ENCODE measurements at regions not wholly inside any gene's neighbourhood (a gene's known extent, or its start where the extent isn't known, plus 50 kb on each side); places are given as distances from the start of the nearest gene placed in this dataset.

- DNase-seq (ENCODE audit: low read depth) = no peak
- H3K4me3 ChIP-seq (ENCODE audit: low read depth, low read length) = no peak overlapping the region
- TF ChIP-seq, protein P1, sequence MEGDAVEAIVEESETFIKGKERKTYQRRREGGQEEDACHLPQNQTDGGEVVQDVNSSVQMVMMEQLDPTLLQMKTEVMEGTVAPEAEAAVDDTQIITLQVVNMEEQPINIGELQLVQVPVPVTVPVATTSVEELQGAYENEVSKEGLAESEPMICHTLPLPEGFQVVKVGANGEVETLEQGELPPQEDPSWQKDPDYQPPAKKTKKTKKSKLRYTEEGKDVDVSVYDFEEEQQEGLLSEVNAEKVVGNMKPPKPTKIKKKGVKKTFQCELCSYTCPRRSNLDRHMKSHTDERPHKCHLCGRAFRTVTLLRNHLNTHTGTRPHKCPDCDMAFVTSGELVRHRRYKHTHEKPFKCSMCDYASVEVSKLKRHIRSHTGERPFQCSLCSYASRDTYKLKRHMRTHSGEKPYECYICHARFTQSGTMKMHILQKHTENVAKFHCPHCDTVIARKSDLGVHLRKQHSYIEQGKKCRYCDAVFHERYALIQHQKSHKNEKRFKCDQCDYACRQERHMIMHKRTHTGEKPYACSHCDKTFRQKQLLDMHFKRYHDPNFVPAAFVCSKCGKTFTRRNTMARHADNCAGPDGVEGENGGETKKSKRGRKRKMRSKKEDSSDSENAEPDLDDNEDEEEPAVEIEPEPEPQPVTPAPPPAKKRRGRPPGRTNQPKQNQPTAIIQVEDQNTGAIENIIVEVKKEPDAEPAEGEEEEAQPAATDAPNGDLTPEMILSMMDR (IDR thresholded peaks at IDR 0.05; ENCODE audit: control insufficient read depth, extremely low read depth, insufficient read depth) = no peak
These were observed 556.9 kb downstream of the SLC16A7 start for GRCh38 chr12:60152756-60153155.

DNA sequence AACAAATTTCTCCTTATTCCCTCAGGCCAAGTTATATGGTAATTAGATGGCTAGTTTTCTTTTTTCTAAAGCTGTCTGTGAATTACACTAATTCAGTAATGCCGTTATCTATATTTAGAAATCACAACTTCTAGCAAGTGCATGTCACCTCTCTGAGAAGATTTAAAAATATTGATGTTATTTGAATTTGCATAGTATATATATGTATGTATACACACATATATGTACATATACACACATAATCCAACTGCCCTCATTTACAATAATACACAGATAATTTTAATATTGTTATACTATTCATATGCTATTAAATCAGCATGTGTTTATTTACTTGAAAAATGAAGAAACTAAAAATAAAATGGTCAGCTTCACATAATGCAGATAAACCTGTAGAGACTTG is 563.9 kb downstream of the SLC16A7 start:
- no peak for DNase-seq (ENCODE audit: low read depth)
- TF ChIP-seq, protein P1 (IDR thresholded peaks at IDR 0.05; ENCODE audit: control insufficient read depth, extremely low read depth, insufficient read depth) = no peak
- no peak overlapping the region for H3K4me3 ChIP-seq (ENCODE audit: low read depth, low read length)

- TF ChIP-seq, protein P1 (IDR thresholded peaks at IDR 0.05; ENCODE audit: control insufficient read depth, extremely low read depth, insufficient read depth) = no peak
- no peak overlapping the region for H3K4me3 ChIP-seq (ENCODE audit: low read depth, low read length)
- no peak for DNase-seq (ENCODE audit: low read depth)
These were observed 567.3 kb downstream of the SLC16A7 start for GRCh38 chr12:60162988-60163720.

DNA sequence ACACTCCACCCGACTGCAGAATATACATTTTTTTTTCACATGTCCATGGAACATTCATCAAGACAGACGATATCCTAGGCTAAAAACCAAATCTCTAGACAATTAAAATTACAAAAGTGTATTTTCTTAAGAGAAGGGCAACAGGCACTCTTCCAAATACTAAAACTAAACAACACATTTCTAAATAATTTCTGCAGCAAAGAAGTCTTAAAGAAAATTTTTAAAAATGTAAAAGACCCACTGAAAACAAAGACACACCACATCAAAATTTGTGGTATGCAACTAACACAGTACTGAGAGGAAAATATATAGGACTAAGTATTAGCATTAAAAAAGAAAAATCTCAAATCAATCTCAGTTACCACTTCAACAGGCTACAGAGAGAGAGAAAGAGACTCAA is 570.0 kb downstream of the SLC16A7 start:
- TF ChIP-seq, protein P1 (IDR thresholded peaks at IDR 0.05; ENCODE audit: control insufficient read depth, extremely low read depth, insufficient read depth) = no peak
- DNase-seq (ENCODE audit: low read depth) = no peak

DNA sequence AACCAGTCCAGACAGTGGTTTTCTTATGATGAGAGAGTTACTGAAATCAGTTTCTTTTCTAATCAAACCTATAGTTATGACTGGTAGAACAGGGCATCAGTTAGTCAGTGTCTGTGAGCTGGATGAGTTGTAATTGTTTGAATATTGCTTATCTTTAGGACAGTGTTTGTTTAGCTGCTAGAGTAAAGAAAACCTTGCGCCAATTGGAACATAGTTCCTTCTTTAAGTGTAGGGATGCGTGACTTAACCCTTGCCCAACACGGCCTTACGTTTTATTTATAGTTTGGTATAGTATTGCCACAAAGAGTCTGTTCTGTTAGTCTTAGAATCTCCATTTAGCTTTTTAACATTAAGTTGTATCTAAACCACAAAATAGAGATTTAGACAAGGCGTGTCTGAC is 572.6 kb downstream of the SLC16A7 start:
- TF ChIP-seq, protein P1 (IDR thresholded peaks at IDR 0.05; ENCODE audit: control insufficient read depth, extremely low read depth, insufficient read depth) = no peak
- DNase-seq (ENCODE audit: low read depth) = peak; percentile 94

More for the DNA sequence above, 570.0 kb downstream of the SLC16A7 start:
- no peak overlapping the region for H3K4me3 ChIP-seq (ENCODE audit: low read depth, low read length)

GRCh38 chr12:60169904-60170303 is 574.1 kb downstream of the SLC16A7 start:
- no peak overlapping the region for H3K4me3 ChIP-seq (ENCODE audit: low read depth, low read length)
- TF ChIP-seq, protein P1 (IDR thresholded peaks at IDR 0.05; ENCODE audit: control insufficient read depth, extremely low read depth, insufficient read depth) = no peak
- DNase-seq (ENCODE audit: low read depth) = no peak

More for the DNA sequence above, 572.6 kb downstream of the SLC16A7 start:
- no peak overlapping the region for H3K4me3 ChIP-seq (ENCODE audit: low read depth, low read length)
